SK-N-SH (cell line): ENCODE measurements at regions not wholly inside any gene's neighbourhood (a gene's known extent, or its start where the extent isn't known, plus 50 kb on each side); places are given as distances from the start of the nearest gene placed in this dataset.

Experiments used
- CTCF ChIA-PET: fragments of 300-600, 350-600 bp; formaldehyde crosslinking; extraction: SDS; loops from one replicate; lab custom pipeline; 2021; lab: Yijun Ruan, JAX
- POLR2A ChIA-PET: fragments of 350-600 bp; sonication (Branson Sonifier 250); formaldehyde crosslinking; extraction: SDS; loops from one replicate; lab custom pipeline; 2020; ENCODE audit warnings: antibody characterized with exemption, inconsistent platforms; lab: Yijun Ruan, JAX
- DNase-seq: peaks from one replicate; pipeline ENCODE4 v3.0.0; 2012
- H2AFZ ChIP-seq: fragments of 200-600 bp; sonication (generic); 2 replicates; pipeline ENCODE4 v1.8.1; 2016; ENCODE audit warnings: antibody characterized with exemption, mild to moderate bottlenecking, low read depth
- H3F3A ChIP-seq: fragments of 200-600 bp; sonication (generic); replicated peaks from 2 replicates; pipeline ENCODE3; 2016; ENCODE audit warnings: antibody characterized with exemption, mild to moderate bottlenecking; ENCODE audit not compliant: insufficient read depth
- H3K27ac ChIP-seq, 2 experiments: fragments of 200-500 bp in 1 of 2; fragments of 200-600 bp in 1 of 2; sonication (Bioruptor generic) in 1 of 2; sonication (generic), shearing (Covaris generic) in 1 of 2; 2 replicates each; pipeline versions ENCODE4 v1.5.1 to v1.6.1; 2014 to 2016; ENCODE audit warnings: low read depth in 2 of 2, inconsistent platforms in 1 of 2, low read length in 1 of 2, mild to moderate bottlenecking in 1 of 2, mixed read lengths in 1 of 2
- H3K27me3 ChIP-seq: fragments of 200-600 bp; sonication (generic), shearing (Covaris generic); 2 replicates; pipeline ENCODE4 v1.6.1; 2016; ENCODE audit warnings: mixed run types; ENCODE audit not compliant: insufficient read depth
- H3K36me3 ChIP-seq, 2 experiments: fragments of 200-500 bp in 1 of 2; fragments of 200-600 bp in 1 of 2; sonication (Bioruptor generic) in 1 of 2; sonication (generic) in 1 of 2; replicated peaks in 1 of 2; 2 replicates each; pipeline versions ENCODE3 to v1.5.1; 2014 to 2016; ENCODE audit warnings: low read length in 1 of 2, mild to moderate bottlenecking in 1 of 2; ENCODE audit not compliant: insufficient read depth in 2 of 2, control insufficient read depth in 1 of 2
- H3K4me1 ChIP-seq, 2 experiments: fragments of 200-500 bp in 1 of 2; fragments of 200-600 bp in 1 of 2; sonication (Bioruptor generic) in 1 of 2; sonication (generic), shearing (Covaris generic) in 1 of 2; 2 replicates each; pipeline versions ENCODE4 v1.5.1 to v1.6.1; 2014 to 2016; ENCODE audit warnings: low read depth in 1 of 2, low read length in 1 of 2, mixed run types in 1 of 2; ENCODE audit not compliant: insufficient read depth in 2 of 2, control insufficient read depth in 1 of 2
- H3K4me2 ChIP-seq: fragments of 200-600 bp; sonication (generic), shearing (Covaris generic); 2 replicates; pipeline ENCODE4 v1.6.1; 2017; ENCODE audit warnings: mixed run types
- H3K4me3 ChIP-seq, 2 experiments: fragments of 200-500 bp in 1 of 2; fragments of 200-600 bp in 1 of 2; sonication (Bioruptor generic) in 1 of 2; sonication (generic), shearing (Covaris generic) in 1 of 2; 2 replicates each; pipeline versions ENCODE4 v1.5.1 to v1.8.1; 2014 to 2016; ENCODE audit warnings: low read depth in 2 of 2, inconsistent platforms in 1 of 2, low read length in 1 of 2, mild to moderate bottlenecking in 1 of 2, mixed read lengths in 1 of 2, moderate library complexity in 1 of 2
- H3K79me2 ChIP-seq: fragments of 200-600 bp; sonication (generic); 2 replicates; pipeline ENCODE4 v1.8.1; 2017; ENCODE audit warnings: mild to moderate bottlenecking; ENCODE audit not compliant: insufficient read depth
- H3K9ac ChIP-seq: fragments of 200-600 bp; sonication (generic); 2 replicates; pipeline ENCODE4 v1.6.1; 2017; ENCODE audit warnings: mixed run types
- H3K9me2 ChIP-seq: fragments of 200-600 bp; sonication (generic); 2 replicates; pipeline ENCODE4 v1.6.1; 2017; ENCODE audit warnings: mixed run types
- H3K9me3 ChIP-seq: fragments of 200-600 bp; sonication (generic); 2 replicates; pipeline ENCODE4 v1.6.1; 2017; ENCODE audit warnings: mixed run types, mild to moderate bottlenecking, moderate library complexity
- H4K20me1 ChIP-seq: fragments of 200-600 bp; sonication (generic); 2 replicates; pipeline ENCODE4 v1.6.1; 2017; ENCODE audit warnings: mild to moderate bottlenecking, mixed run types; ENCODE audit not compliant: insufficient read depth
- CHD2 ChIP-seq: fragments of 150-350 bp; IDR thresholded peaks from 2 replicates; pipeline ENCODE4 v1.6.1; 2018; ENCODE audit warnings: low read length; ENCODE audit not compliant: partially characterized antibody
- CTCF ChIP-seq: fragments of 200-600 bp; sonication (generic); IDR thresholded peaks from 2 replicates; pipeline ENCODE4 v1.6.1; 2017; ENCODE audit warnings: antibody characterized with exemption, mild to moderate bottlenecking, moderate library complexity
- EP300 ChIP-seq, 2 experiments: IDR thresholded peaks; 2 replicates each; pipeline versions ENCODE4 v1.4.0 to v1.6.1; 2012; ENCODE audit warnings: borderline replicate concordance in 1 of 2, low read depth in 1 of 2, low read length in 1 of 2
- EZH2phosphoT487 ChIP-seq: fragments of 200-600 bp; sonication (generic); IDR thresholded peaks from 2 replicates; pipeline ENCODE4 v1.6.1; 2017; ENCODE audit warnings: low read depth, mixed run types, mild to moderate bottlenecking, antibody characterized with exemption, moderate library complexity, borderline replicate concordance
- GABPA ChIP-seq: IDR thresholded peaks from 2 replicates; pipeline ENCODE4 v1.4.0; 2012; ENCODE audit warnings: low read depth, mild to moderate bottlenecking
- GATA2 ChIP-seq: sonication (generic); formaldehyde crosslinking; IDR thresholded peaks from 2 replicates; pipeline ENCODE4 v1.5.0; 2020; ENCODE audit warnings: mild to moderate bottlenecking, missing genetic modification reagents
- IRF3 ChIP-seq: fragments of 150-350 bp; IDR thresholded peaks from 2 replicates; pipeline ENCODE4 v1.6.1; 2016; ENCODE audit warnings: mild to moderate bottlenecking, low read depth, low read length
- JUND ChIP-seq: IDR thresholded peaks from 2 replicates; pipeline ENCODE4 v1.4.0; 2012
- NRF1 ChIP-seq: IDR thresholded peaks from 2 replicates; pipeline ENCODE4 v1.6.1; 2012; ENCODE audit warnings: low read depth, mild to moderate bottlenecking, low read length
- POLR2AphosphoS5 ChIP-seq: IDR thresholded peaks from 2 replicates; pipeline ENCODE4 v1.6.1; 2012; ENCODE audit warnings: low read depth, low read length
- RAD21 ChIP-seq: IDR thresholded peaks from 2 replicates; pipeline ENCODE4 v1.6.1; 2012; ENCODE audit warnings: mild to moderate bottlenecking, low read length
- RCOR1 ChIP-seq: fragments of 150-350 bp; IDR thresholded peaks from 2 replicates; pipeline ENCODE4 v1.6.1; 2017; ENCODE audit warnings: antibody characterized with exemption, low read length
- RXRA ChIP-seq: IDR thresholded peaks from 2 replicates; pipeline ENCODE4 v1.4.0; 2012; ENCODE audit warnings: low read depth, mild to moderate bottlenecking, borderline replicate concordance
- SIN3A ChIP-seq: IDR thresholded peaks from 2 replicates; pipeline ENCODE4 v1.6.1; 2012; ENCODE audit warnings: low read depth, mild to moderate bottlenecking, low read length, moderate library complexity, borderline replicate concordance
- SMC3 ChIP-seq: IDR thresholded peaks from 2 replicates; pipeline ENCODE4 v1.6.1; 2012; ENCODE audit warnings: low read depth, low read length, improper control_type of control experiment
- TCF12 ChIP-seq: IDR thresholded peaks from 2 replicates; pipeline ENCODE4 v1.4.0; 2012
- USF2 ChIP-seq: fragments of 150-350 bp; IDR thresholded peaks from 2 replicates; pipeline ENCODE4 v1.6.1; 2017; ENCODE audit warnings: antibody characterized with exemption, low read length, low read depth, borderline replicate concordance
- WGBS: methylation state at CpG from one replicate; pipeline ENCODE4 v1.1.6; 2017; ENCODE audit warnings: low lambda C conversion rate; 5-methylcytosine and 5-hydroxymethylcytosine counted together

GRCh38 chr1:208939537-208940085 is 643.9 kb upstream of the CAMK1G start:
- Histone ChIP-seq H3K9me3 (no peaks in the 10 kb centered on the region), H3F3A (no peaks in the 10 kb centered on the region), H2AFZ (no peak overlapping the region), H3K9ac (no peak overlapping the region), H3K4me3 (no peak overlapping the region)
- CTCF ChIA-PET: interaction anchor here (1.3 kb wide), 1 partner anchor 287 kb away, joined by 7 read pairs; no protein-coding TSS in a partner anchor
- TF ChIP-seq USF2: no peak
- peak; percentile 38; the same call in 1 of the 2 replicates for TF ChIP-seq RCOR1
- no peak for TF ChIP-seq EZH2phosphoT487
- peak in 1 of 2 experiments; percentile 86; a peak in 2 of 4 replicates for TF ChIP-seq EP300 (IDR thresholded peaks at IDR 0.05; ENCODE audit: borderline replicate concordance in 1 of 2, low read depth in 1 of 2, low read length in 1 of 2)
- TF ChIP-seq RAD21: no peak
- TF ChIP-seq NRF1: no peak
- TF ChIP-seq GATA2: peak; percentile 47
- no peak for TF ChIP-seq SMC3
- peak; percentile 67 for TF ChIP-seq TCF12
- no peak for TF ChIP-seq IRF3
- no peak for TF ChIP-seq CHD2
- no peak for TF ChIP-seq SIN3A
- peak; percentile 31; the same call in 1 of the 2 replicates for TF ChIP-seq POLR2AphosphoS5
- TF ChIP-seq, all 33 proteins: peak for 5
- WGBS: 9% methylated on average over 1 of the region's 1 CpG
- no peaks in the 10 kb centered on the region for H3K27me3 ChIP-seq
- H3K79me2 ChIP-seq: no peaks in the 10 kb centered on the region
- peak; percentile 34 for DNase-seq
- H3K36me3 ChIP-seq: no peaks in the 10 kb centered on the region
- H4K20me1 ChIP-seq: no peaks in the 10 kb centered on the region
- H3K9me2 ChIP-seq: no peaks in the 10 kb centered on the region
- peak overlapping the region; percentile 15 to 95; a peak in 3 of 4 replicates for H3K27ac ChIP-seq
- H3K4me1 ChIP-seq: peaks cover 0 to 29% of the 10 kb centered on the region in 2 experiments; a peak in 2 of 4 replicates
- H3K4me2 ChIP-seq: no peak overlapping the region
- POLR2A ChIA-PET: no interaction called here

- CTCF ChIA-PET: no interaction called here
- no peak overlapping the region for H2AFZ ChIP-seq
- no peaks in the 10 kb centered on the region for H3K79me2 ChIP-seq
- H3K27ac ChIP-seq: no peak overlapping the region
- POLR2A ChIA-PET: no interaction called here
- no peak overlapping the region for H3K9ac ChIP-seq
- no peak for DNase-seq
- H3K4me2 ChIP-seq: no peak overlapping the region
- no peaks in the 10 kb centered on the region for H3K36me3 ChIP-seq
- H3K4me1 ChIP-seq: peaks cover 0 to 30% of the 10 kb centered on the region in 2 experiments; a peak in 2 of 4 replicates
- no peaks in the 10 kb centered on the region for H3K27me3 ChIP-seq
- no peak overlapping the region for H3K4me3 ChIP-seq
- H3K9me2 ChIP-seq: no peaks in the 10 kb centered on the region; the same call in 1 of the 2 replicates
- no peaks in the 10 kb centered on the region for H4K20me1 ChIP-seq
- WGBS: 86% methylated on average over 1 of the region's 1 CpG
- no peaks in the 10 kb centered on the region for H3F3A ChIP-seq
- H3K9me3 ChIP-seq: no peaks in the 10 kb centered on the region
- TF ChIP-seq JUND (no peak), RXRA (no peak), GATA2 (no peak), CTCF (peak; percentile 25; the same call in 1 of the 2 replicates), USF2 (no peak), GABPA (no peak), RCOR1 (no peak)
Observed at GRCh38 chr1:208942394-208943130, 641.0 kb upstream of the CAMK1G start.
